ENCODE measurements at regions not wholly inside any gene's neighbourhood (a gene's known extent, or its start where the extent isn't known, plus 50 kb on each side); places are given as distances from the start of the nearest gene placed in this dataset.

GRCh38 chrX:42491137-42491907 lies 286.6 kb downstream of the PPP1R2C start:
- Histone ChIP-seq H3K4me1 (no peaks in the 10 kb centered on the region), H3K4me3 (no peak overlapping the region), H3K27me3 (no peaks in the 10 kb centered on the region), H3K36me3 (replicated peaks in 1 of 2; ENCODE audit: insufficient read depth in 1 of 2, low read depth in 2 of 2) (no peaks in the 10 kb centered on the region), H3K9me3 (no peaks in the 10 kb centered on the region), H3K27ac (no peak overlapping the region)
- DNase-seq (no peak), ATAC-seq (no peak)
- TF ChIP-seq, protein P1, sequence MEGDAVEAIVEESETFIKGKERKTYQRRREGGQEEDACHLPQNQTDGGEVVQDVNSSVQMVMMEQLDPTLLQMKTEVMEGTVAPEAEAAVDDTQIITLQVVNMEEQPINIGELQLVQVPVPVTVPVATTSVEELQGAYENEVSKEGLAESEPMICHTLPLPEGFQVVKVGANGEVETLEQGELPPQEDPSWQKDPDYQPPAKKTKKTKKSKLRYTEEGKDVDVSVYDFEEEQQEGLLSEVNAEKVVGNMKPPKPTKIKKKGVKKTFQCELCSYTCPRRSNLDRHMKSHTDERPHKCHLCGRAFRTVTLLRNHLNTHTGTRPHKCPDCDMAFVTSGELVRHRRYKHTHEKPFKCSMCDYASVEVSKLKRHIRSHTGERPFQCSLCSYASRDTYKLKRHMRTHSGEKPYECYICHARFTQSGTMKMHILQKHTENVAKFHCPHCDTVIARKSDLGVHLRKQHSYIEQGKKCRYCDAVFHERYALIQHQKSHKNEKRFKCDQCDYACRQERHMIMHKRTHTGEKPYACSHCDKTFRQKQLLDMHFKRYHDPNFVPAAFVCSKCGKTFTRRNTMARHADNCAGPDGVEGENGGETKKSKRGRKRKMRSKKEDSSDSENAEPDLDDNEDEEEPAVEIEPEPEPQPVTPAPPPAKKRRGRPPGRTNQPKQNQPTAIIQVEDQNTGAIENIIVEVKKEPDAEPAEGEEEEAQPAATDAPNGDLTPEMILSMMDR (IDR thresholded peaks at IDR 0.05) = no peak
- no peak for TF ChIP-seq POLR2A (IDR thresholded peaks at IDR 0.05)
- intact Hi-C loops (cut with DNase I) = no loop called here
- WGBS, 2 donors = 65 to 96% methylated on average over 2 of the region's 2 CpGs

DNA sequence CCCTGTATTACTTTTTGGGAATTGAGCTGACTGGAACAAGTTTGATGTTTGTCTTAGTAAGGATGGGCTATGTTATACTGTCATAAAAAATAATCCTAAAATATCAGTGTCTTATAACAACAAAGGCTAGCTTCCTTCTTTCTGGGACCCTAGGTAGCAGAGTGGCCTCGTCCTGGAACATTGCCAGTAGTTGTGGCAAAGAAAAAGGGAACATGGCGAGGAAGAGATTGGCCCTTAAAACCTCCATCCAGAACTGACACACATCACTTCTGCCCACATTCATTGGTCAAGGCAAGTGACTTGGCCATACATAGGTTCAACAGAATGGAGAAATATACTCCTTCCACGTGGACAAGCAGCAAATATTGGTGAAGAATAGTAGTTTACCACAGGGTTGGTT lies 287.9 kb downstream of the PPP1R2C start:
- intact Hi-C loops (cut with DNase I) = no loop called here
- H3K4me3 ChIP-seq = no peak overlapping the region
- no peaks in the 10 kb centered on the region for H3K36me3 ChIP-seq (replicated peaks in 1 of 2; ENCODE audit: insufficient read depth in 1 of 2, low read depth in 2 of 2)
- H3K27ac ChIP-seq = no peak overlapping the region
- H3K4me1 ChIP-seq = no peaks in the 10 kb centered on the region
- no peaks in the 10 kb centered on the region for H3K27me3 ChIP-seq
- TF ChIP-seq, protein P1 (IDR thresholded peaks at IDR 0.05) = no peak
- no peak for TF ChIP-seq POLR2A (IDR thresholded peaks at IDR 0.05)
- no peak for DNase-seq
- WGBS, 2 donors = 67 to 73% methylated on average over 3 of the region's 3 CpGs
- ATAC-seq = no peak
- no peaks in the 10 kb centered on the region for H3K9me3 ChIP-seq

GRCh38 chrX:42485601-42486000 lies 292.4 kb downstream of the PPP1R2C start:
- DNase-seq (no peak), ATAC-seq (no peak)
- H3K27ac ChIP-seq = no peak overlapping the region
- no peak overlapping the region for H3K4me3 ChIP-seq
- no peaks in the 10 kb centered on the region for H3K4me1 ChIP-seq
- TF ChIP-seq POLR2A (IDR thresholded peaks at IDR 0.05) = no peak
- TF ChIP-seq, protein P1 (IDR thresholded peaks at IDR 0.05) = no peak
- intact Hi-C loops (cut with DNase I) = no loop called here
- no peaks in the 10 kb centered on the region for H3K27me3 ChIP-seq
- 31 to 46% methylated on average over 2 of the region's 2 CpGs for WGBS, 2 donors
- no peaks in the 10 kb centered on the region for H3K9me3 ChIP-seq
- H3K36me3 ChIP-seq (replicated peaks in 1 of 2; ENCODE audit: insufficient read depth in 1 of 2, low read depth in 2 of 2) = no peaks in the 10 kb centered on the region

DNA sequence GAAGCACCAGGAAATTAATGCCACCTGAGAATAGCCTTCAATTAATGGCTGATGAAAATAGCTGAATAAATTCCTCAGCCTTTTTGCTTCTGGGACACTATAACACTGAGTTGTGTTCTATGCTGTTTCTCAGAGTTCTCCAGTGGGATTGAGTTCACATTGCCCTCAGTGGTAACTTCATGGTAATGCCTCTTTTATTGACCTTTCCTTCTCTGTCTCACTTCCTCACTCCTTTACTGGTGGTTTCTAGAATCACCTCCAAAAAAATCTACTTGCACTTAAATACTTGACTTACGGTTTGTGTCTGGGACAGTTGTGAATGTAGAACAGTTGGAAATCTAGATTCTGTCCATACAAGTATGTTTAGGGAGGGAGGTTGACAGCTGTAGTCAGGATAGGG lies 293.7 kb downstream of the PPP1R2C start:
- intact Hi-C loops (cut with DNase I) = no loop called here
- H3K4me3 ChIP-seq = no peak overlapping the region
- ATAC-seq (no peak), DNase-seq (no peak)
- no peaks in the 10 kb centered on the region for H3K27me3 ChIP-seq
- no peaks in the 10 kb centered on the region for H3K9me3 ChIP-seq
- H3K4me1 ChIP-seq = no peaks in the 10 kb centered on the region
- TF ChIP-seq, protein P1 (IDR thresholded peaks at IDR 0.05) = no peak
- no peak for TF ChIP-seq POLR2A (IDR thresholded peaks at IDR 0.05)
- no peaks in the 10 kb centered on the region for H3K36me3 ChIP-seq (replicated peaks in 1 of 2; ENCODE audit: insufficient read depth in 1 of 2, low read depth in 2 of 2)
- no peak overlapping the region for H3K27ac ChIP-seq
- WGBS, 2 donors = 83 to 100% methylated on average over 1 of the region's 1 CpG

DNA sequence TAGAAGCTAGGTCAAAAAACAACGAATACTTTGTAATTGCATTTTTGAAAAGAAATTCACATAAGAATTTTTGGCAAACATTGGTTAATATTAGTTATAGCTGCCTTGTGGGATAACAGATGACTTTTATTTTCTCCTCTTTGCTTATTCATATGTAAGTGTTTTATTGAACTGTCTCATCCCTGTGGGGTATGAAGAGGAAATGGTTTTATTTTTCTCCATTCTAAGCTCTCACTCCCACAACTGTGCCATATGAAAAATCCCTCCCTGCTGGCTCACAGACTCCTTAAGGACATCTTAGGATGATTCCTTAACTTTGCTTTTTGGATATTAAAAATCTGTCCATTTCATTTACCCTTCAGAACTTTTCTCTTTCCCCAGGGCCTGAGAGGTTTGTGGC lies 300.6 kb downstream of the PPP1R2C start:
- DNase-seq = no peak

More for the DNA sequence above, 300.6 kb downstream of the PPP1R2C start:
- H3K27ac ChIP-seq = no peak overlapping the region
- H3K9me3 ChIP-seq = no peaks in the 10 kb centered on the region
- no peaks in the 10 kb centered on the region for H3K36me3 ChIP-seq (replicated peaks in 1 of 2; ENCODE audit: insufficient read depth in 1 of 2, low read depth in 2 of 2)
- ATAC-seq = no peak
- no peaks in the 10 kb centered on the region for H3K27me3 ChIP-seq
- H3K4me3 ChIP-seq = no peak overlapping the region
- TF ChIP-seq POLR2A (IDR thresholded peaks at IDR 0.05) = no peak
- TF ChIP-seq, protein P1 (IDR thresholded peaks at IDR 0.05) = no peak
- intact Hi-C loops (cut with DNase I) = no loop called here
- 27 to 43% methylated on average over 1 of the region's 1 CpG for WGBS, 2 donors
- no peaks in the 10 kb centered on the region for H3K4me1 ChIP-seq

Data from body of pancreas (tissue), 4 donors.